ENCODE measurements at regions not wholly inside any gene's neighbourhood (a gene's known extent, or its start where the extent isn't known, plus 50 kb on each side); places are given as distances from the start of the nearest gene placed in this dataset.

DNA sequence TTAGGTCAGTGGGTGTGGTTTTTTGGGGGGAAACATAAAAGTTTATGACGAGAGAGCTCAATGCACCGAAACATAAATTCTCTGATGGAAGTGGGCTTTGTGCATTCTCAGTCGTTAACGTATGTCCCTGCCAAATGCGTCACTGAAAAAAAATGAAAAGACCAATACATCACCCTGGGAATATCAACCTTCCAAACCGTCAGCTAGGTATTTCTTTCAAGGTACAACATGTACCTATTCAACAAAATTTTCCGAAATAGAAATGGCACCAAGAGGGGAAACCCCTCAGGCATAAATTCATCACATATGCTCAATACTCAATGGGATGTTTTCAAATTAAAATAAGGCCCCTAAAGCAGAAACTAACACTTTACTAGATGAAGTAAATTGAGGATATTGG is 266.6 kb upstream of the SUCLG2 start:
- H3K9ac ChIP-seq (ENCODE audit: insufficient read depth in 1 of 2, low read length in 2 of 2): no peak overlapping the region
- H3K9me3 ChIP-seq (ENCODE audit: control insufficient read depth in 4 of 4, insufficient read depth in 3 of 4, low read length in 3 of 4): peaks cover 0 to 3% (median 1%) of the 10 kb centered on the region in 4 donors
- no peaks in the 10 kb centered on the region for H3K27me3 ChIP-seq (ENCODE audit: control insufficient read depth in 3 of 3, insufficient read depth in 3 of 3, low read length in 2 of 3)
- ATAC-seq (ENCODE audit: insufficient read depth, low FRiP score) (no peak), DNase-seq (no peak)
- no peaks in the 10 kb centered on the region for H3K36me3 ChIP-seq (ENCODE audit: control insufficient read depth in 4 of 4, insufficient read depth in 4 of 4, low read length in 4 of 4)
- no peak overlapping the region for H3K27ac ChIP-seq (ENCODE audit: low read depth in 1 of 2, low read length in 1 of 2)
- no peak overlapping the region for H3K4me3 ChIP-seq
- H3K4me1 ChIP-seq (ENCODE audit: control insufficient read depth in 5 of 5, insufficient read depth in 5 of 5, low read length in 5 of 5): peaks cover 0 to 11% (median 0%) of the 10 kb centered on the region in 5 donors
- TF ChIP-seq, protein P1, sequence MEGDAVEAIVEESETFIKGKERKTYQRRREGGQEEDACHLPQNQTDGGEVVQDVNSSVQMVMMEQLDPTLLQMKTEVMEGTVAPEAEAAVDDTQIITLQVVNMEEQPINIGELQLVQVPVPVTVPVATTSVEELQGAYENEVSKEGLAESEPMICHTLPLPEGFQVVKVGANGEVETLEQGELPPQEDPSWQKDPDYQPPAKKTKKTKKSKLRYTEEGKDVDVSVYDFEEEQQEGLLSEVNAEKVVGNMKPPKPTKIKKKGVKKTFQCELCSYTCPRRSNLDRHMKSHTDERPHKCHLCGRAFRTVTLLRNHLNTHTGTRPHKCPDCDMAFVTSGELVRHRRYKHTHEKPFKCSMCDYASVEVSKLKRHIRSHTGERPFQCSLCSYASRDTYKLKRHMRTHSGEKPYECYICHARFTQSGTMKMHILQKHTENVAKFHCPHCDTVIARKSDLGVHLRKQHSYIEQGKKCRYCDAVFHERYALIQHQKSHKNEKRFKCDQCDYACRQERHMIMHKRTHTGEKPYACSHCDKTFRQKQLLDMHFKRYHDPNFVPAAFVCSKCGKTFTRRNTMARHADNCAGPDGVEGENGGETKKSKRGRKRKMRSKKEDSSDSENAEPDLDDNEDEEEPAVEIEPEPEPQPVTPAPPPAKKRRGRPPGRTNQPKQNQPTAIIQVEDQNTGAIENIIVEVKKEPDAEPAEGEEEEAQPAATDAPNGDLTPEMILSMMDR (IDR thresholded peaks at IDR 0.05; ENCODE audit: control extremely low read depth, extremely low read depth): no peak
- WGBS, 2 donors: 76 to 92% methylated on average over 7 of the region's 7 CpGs

DNA sequence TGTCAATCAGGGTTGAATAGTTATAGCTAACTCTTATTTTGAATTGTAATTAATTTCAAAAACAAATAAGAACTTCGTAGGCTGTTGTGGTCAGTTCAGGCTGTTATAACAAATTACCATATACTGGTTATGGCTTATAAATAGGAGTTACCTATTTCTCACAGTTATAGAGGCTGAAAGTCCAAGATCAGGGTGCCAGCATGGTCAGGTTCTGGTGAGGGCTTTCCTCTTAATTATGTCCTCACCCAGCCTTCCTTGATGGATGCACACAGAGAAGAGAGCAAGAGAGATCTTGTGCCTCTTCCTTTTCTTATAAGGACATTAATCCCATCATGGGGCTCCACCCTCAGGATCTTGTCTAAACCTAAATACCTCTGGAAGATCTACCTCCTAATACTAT is 265.9 kb upstream of the SUCLG2 start:
- no peak for DNase-seq
- 81 to 84% methylated on average over 1 of the region's 1 CpG for WGBS, 2 donors
- Histone ChIP-seq H3K27me3 (ENCODE audit: control insufficient read depth in 3 of 3, insufficient read depth in 3 of 3, low read length in 2 of 3) (no peaks in the 10 kb centered on the region), H3K9me3 (ENCODE audit: control insufficient read depth in 4 of 4, insufficient read depth in 3 of 4, low read length in 3 of 4) (peaks cover 0 to 2% (median 0%) of the 10 kb centered on the region in 4 donors), H3K36me3 (ENCODE audit: control insufficient read depth in 4 of 4, insufficient read depth in 4 of 4, low read length in 4 of 4) (no peaks in the 10 kb centered on the region), H3K4me3 (no peak overlapping the region), H3K4me1 (ENCODE audit: control insufficient read depth in 5 of 5, insufficient read depth in 5 of 5, low read length in 5 of 5) (peaks cover 0 to 11% (median 0%) of the 10 kb centered on the region in 5 donors), H3K27ac (ENCODE audit: low read depth in 1 of 2, low read length in 1 of 2) (no peak overlapping the region), H3K9ac (ENCODE audit: insufficient read depth in 1 of 2, low read length in 2 of 2) (no peak overlapping the region)
- no peak for ATAC-seq (ENCODE audit: insufficient read depth, low FRiP score)
- TF ChIP-seq, protein P1 (IDR thresholded peaks at IDR 0.05; ENCODE audit: control extremely low read depth, extremely low read depth): no peak

DNA sequence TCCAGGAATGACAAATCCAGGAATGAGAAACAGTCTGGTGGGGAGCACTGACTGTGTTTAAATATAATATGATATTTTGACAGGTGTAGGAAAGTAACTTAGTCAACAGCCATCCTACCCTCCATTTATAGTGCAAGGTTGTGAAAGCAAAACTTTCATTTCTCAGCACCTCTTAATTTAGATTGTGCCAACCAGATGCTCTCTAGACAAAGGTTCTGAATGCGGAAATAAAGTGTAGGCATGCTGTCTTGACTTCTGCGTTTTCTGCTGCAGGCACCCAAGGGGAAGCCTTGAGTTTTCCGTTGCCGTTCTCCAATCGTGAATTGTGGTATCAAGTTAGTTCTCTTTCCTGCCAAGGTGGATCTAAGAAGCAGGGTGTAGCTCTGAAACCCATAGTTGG is 261.9 kb upstream of the SUCLG2 start:
- Histone ChIP-seq H3K4me1 (ENCODE audit: control insufficient read depth in 5 of 5, insufficient read depth in 5 of 5, low read length in 5 of 5) (peaks cover 0 to 2% (median 0%) of the 10 kb centered on the region in 5 donors), H3K27me3 (ENCODE audit: control insufficient read depth in 3 of 3, insufficient read depth in 3 of 3, low read length in 2 of 3) (no peaks in the 10 kb centered on the region), H3K27ac (ENCODE audit: low read depth in 1 of 2, low read length in 1 of 2) (no peak overlapping the region), H3K9me3 (ENCODE audit: control insufficient read depth in 4 of 4, insufficient read depth in 3 of 4, low read length in 3 of 4) (no peaks in the 10 kb centered on the region), H3K4me3 (no peak overlapping the region), H3K9ac (ENCODE audit: insufficient read depth in 1 of 2, low read length in 2 of 2) (no peak overlapping the region), H3K36me3 (ENCODE audit: control insufficient read depth in 4 of 4, insufficient read depth in 4 of 4, low read length in 4 of 4) (no peaks in the 10 kb centered on the region)
- TF ChIP-seq, protein P1 (IDR thresholded peaks at IDR 0.05; ENCODE audit: control extremely low read depth, extremely low read depth): no peak
- DNase-seq: no peak
- ATAC-seq (ENCODE audit: insufficient read depth, low FRiP score): no peak
- 90 to 94% methylated on average over 5 of the region's 5 CpGs for WGBS, 2 donors

DNA sequence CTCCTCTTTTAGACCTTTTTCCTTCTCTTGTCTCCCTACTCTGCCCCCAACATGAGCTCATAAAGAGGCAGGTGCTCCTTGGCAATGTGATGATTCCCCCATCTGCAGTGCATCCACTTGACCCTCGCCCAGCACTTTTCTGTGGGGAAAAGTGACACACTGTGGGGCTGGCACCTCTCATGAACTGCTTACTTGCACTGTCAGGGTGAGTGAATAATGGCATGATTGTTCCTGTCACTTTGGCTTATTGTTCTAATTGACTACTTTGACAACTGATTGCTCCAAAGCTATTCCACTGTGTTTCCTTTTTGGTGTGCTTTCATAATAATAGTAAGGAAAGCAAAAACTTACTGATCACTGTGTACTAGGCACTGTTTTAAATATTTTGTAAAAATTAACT is 253.3 kb upstream of the SUCLG2 start:
- Histone ChIP-seq H3K4me1 (ENCODE audit: control insufficient read depth in 5 of 5, insufficient read depth in 5 of 5, low read length in 5 of 5) (no peaks in the 10 kb centered on the region), H3K9me3 (ENCODE audit: control insufficient read depth in 4 of 4, insufficient read depth in 3 of 4, low read length in 3 of 4) (no peaks in the 10 kb centered on the region), H3K36me3 (ENCODE audit: control insufficient read depth in 4 of 4, insufficient read depth in 4 of 4, low read length in 4 of 4) (no peaks in the 10 kb centered on the region), H3K4me3 (no peak overlapping the region), H3K27ac (ENCODE audit: low read depth in 1 of 2, low read length in 1 of 2) (no peak overlapping the region), H3K27me3 (ENCODE audit: control insufficient read depth in 3 of 3, insufficient read depth in 3 of 3, low read length in 2 of 3) (no peaks in the 10 kb centered on the region), H3K9ac (ENCODE audit: insufficient read depth in 1 of 2, low read length in 2 of 2) (no peak overlapping the region)
- TF ChIP-seq, protein P1 (IDR thresholded peaks at IDR 0.05; ENCODE audit: control extremely low read depth, extremely low read depth): no peak
- DNase-seq: no peak
- WGBS, 2 donors: 74 to 85% methylated on average over 1 of the region's 1 CpG
- no peak for ATAC-seq (ENCODE audit: insufficient read depth, low FRiP score)
